ENCODE measurements at regions not wholly inside any gene's neighbourhood (a gene's known extent, or its start where the extent isn't known, plus 50 kb on each side); places are given as distances from the start of the nearest gene placed in this dataset.

DNA sequence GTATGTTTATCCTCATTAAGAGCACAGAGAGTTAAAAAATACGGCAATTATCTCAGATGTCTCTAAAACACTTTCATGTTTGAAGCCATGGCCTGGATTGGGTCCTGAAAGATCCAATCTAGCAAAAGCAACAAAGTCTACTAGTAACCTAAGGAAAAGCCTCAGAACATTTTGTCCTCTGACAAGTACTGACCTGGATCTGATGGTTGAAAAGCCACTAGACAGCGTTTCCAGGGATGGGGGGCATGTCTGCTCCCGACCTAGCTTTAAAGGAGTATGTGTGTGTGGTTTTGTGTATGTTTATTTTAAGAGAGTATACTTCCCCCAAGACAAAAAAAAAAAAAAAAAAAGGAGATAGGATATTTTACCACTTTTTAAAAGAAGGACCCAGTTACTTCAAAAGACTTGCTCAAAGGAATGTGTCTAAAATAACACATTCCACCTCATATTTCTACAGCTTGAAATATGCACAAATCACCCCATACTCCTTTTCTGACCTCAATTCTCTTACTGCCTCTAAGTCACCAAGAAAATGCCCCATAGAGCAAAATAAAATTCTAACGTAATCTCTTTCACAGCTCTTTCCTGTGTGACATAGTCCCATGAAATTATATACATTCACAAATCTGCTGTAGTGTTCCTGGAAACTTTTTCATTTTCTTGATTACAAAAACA, 189.0 kb upstream of the TTC29 start (continued):
- no peak for TF ChIP-seq KDM1A (IDR thresholded peaks at IDR 0.05; ENCODE audit: borderline replicate concordance, low read length)
- no peak for TF ChIP-seq NANOG (IDR thresholded peaks at IDR 0.05; ENCODE audit: insufficient read depth, low read depth, low read length, poor library complexity, severe bottlenecking)
- TF ChIP-seq SIX5 (IDR thresholded peaks at IDR 0.05; ENCODE audit: low read depth, low read length), result no peak
- TF ChIP-seq KDM5A (IDR thresholded peaks at IDR 0.05; ENCODE audit: low read length), result no peak
- TF ChIP-seq EGR1 (IDR thresholded peaks at IDR 0.05; ENCODE audit: borderline replicate concordance, low read depth, low read length), result no peak
